SH-SY5Y (cell line): ENCODE measurements at regions not wholly inside any gene's neighbourhood (a gene's known extent, or its start where the extent isn't known, plus 50 kb on each side); places are given as distances from the start of the nearest gene placed in this dataset.

Source experiments
- GATA2 ChIP-seq: IDR thresholded peaks from 2 replicates; pipeline ENCODE4 v1.6.1; 2011; ENCODE audit warnings: mild to moderate bottlenecking, low read depth, low read length
- GATA3 ChIP-seq: IDR thresholded peaks from 2 replicates; pipeline ENCODE4 v1.6.1; 2011; ENCODE audit warnings: low read depth, mild to moderate bottlenecking, low read length, moderate library complexity

GRCh38 chr6:98572579-98572978, 261.8 kb upstream of the POU3F2 start:
- TF ChIP-seq GATA2 (no peak), GATA3 (no peak)
